ENCODE measurements at regions not wholly inside any gene's neighbourhood (a gene's known extent, or its start where the extent isn't known, plus 50 kb on each side); places are given as distances from the start of the nearest gene placed in this dataset.

GRCh38 chr18:1505856-1506255, 601.2 kb downstream of the ADCYAP1 start:
- TF ChIP-seq CTCF (IDR thresholded peaks at IDR 0.05; ENCODE audit: low read depth, low read length) (no peak), MAX (IDR thresholded peaks at IDR 0.05; ENCODE audit: low read depth, low read length) (no peak), POLR2A (IDR thresholded peaks at IDR 0.05; ENCODE audit: extremely low read depth, insufficient read length) (no peak)
